ENCODE measurements at regions not wholly inside any gene's neighbourhood (a gene's known extent, or its start where the extent isn't known, plus 50 kb on each side); places are given as distances from the start of the nearest gene placed in this dataset.

- Histone ChIP-seq H3K9me3 (no peaks in the 10 kb centered on the region), H3K4me1 (no peaks in the 10 kb centered on the region), H3K27ac (no peak overlapping the region), H3K4me3 (no peak overlapping the region), H3K4me2 (no peak overlapping the region)
- FAIRE-seq (no peak), DNase-seq (ENCODE audit: low read depth in 1 of 2, low spot score in 1 of 2) (no peak), ATAC-seq (no peak)
- WGBS (ENCODE audit: missing lambda C conversion rate): 29% methylated on average over 7 of the region's 7 CpGs
- CTCF ChIA-PET: interaction anchor here (0.9 to 2.3 kb wide), 5 partner anchors 8 to 51 kb away, joined by 3 to 11 read pairs (median 3); no protein-coding TSS in a partner anchor
- TF ChIP-seq MAZ (IDR thresholded peaks at IDR 0.05; ENCODE audit: borderline replicate concordance, low read depth, low read length) (no peak), FOSL2 (IDR thresholded peaks at IDR 0.05) (no peak), FOSL2 (CRISPR knock-in tag; IDR thresholded peaks at IDR 0.05) (no peak), CHD4 (IDR thresholded peaks at IDR 0.05; ENCODE audit: borderline replicate concordance) (no peak), TFCP2L1 (CRISPR knock-in tag; IDR thresholded peaks at IDR 0.05) (no peak), HES2 (IDR thresholded peaks at IDR 0.05) (no peak), RFX5 (IDR thresholded peaks at IDR 0.05) (no peak), ELK1 (IDR thresholded peaks at IDR 0.05; ENCODE audit: low read depth, low read length) (no peak)
- POLR2A ChIA-PET: no interaction called here
Observed at GRCh38 chr20:23289249-23289648, 61.3 kb upstream of the NXT1 start.

GRCh38 chr20:23287354-23288190 lies 63.0 kb upstream of the NXT1 start:
- ChIA-PET POLR2A (no interaction called here), CTCF (interaction anchor here (0.6 to 1.0 kb wide), 2 partner anchors 9 to 53 kb away, joined by 3 read pairs; no protein-coding TSS in a partner anchor)
- no peaks in the 10 kb centered on the region for H3K9me3 ChIP-seq
- WGBS (ENCODE audit: missing lambda C conversion rate): 55% methylated on average over 12 of the region's 13 CpGs
- DNase-seq (ENCODE audit: low read depth in 1 of 2, low spot score in 1 of 2) (no peak), ATAC-seq (0 out of 6 replicates have a peak, but pooled peaks of 1 of the 2 experiments have one; percentile 19), FAIRE-seq (no peak)
- no peak overlapping the region for H3K4me3 ChIP-seq
- no peak for TF ChIP-seq FOXS1 (CRISPR knock-in tag; IDR thresholded peaks at IDR 0.05)
- no peak for TF ChIP-seq HOXB13 (CRISPR knock-in tag; IDR thresholded peaks at IDR 0.05; ENCODE audit: low read depth)
- TF ChIP-seq TFCP2L1 (CRISPR knock-in tag; IDR thresholded peaks at IDR 0.05): no peak
- no peak for TF ChIP-seq ESRRA (IDR thresholded peaks at IDR 0.05; ENCODE audit: borderline replicate concordance, low read length)
- no peak for TF ChIP-seq FOSB (CRISPR knock-in tag; IDR thresholded peaks at IDR 0.05)
- no peak for TF ChIP-seq TP53 (CRISPR knock-in tag; IDR thresholded peaks at IDR 0.05)
- no peak for TF ChIP-seq HES2 (IDR thresholded peaks at IDR 0.05)
- no peak for TF ChIP-seq GATA3 (IDR thresholded peaks at IDR 0.05; ENCODE audit: borderline replicate concordance)
- TF ChIP-seq RCOR1 (IDR thresholded peaks at IDR 0.05; ENCODE audit: low read depth, low read length): no peak
- TF ChIP-seq EP300 (IDR thresholded peaks at IDR 0.05): no peak
- TF ChIP-seq KDM1A (IDR thresholded peaks at IDR 0.05; ENCODE audit: low read depth): no peak
- no peak for TF ChIP-seq CBX2 (IDR thresholded peaks at IDR 0.05; ENCODE audit: borderline replicate concordance, low read depth)
- TF ChIP-seq CEBPB (IDR thresholded peaks at IDR 0.05): no peak
- no peak for TF ChIP-seq JUN (IDR thresholded peaks at IDR 0.05)
- TF ChIP-seq ATOH8 (CRISPR knock-in tag; IDR thresholded peaks at IDR 0.05; ENCODE audit: low read depth): no peak
- no peaks in the 10 kb centered on the region for H3K4me1 ChIP-seq
- H3K4me2 ChIP-seq: no peak overlapping the region
- H3K27ac ChIP-seq: no peak overlapping the region

- no peak overlapping the region for H3K4me3 ChIP-seq
- DNase-seq (ENCODE audit: low read depth in 1 of 2, low spot score in 1 of 2) (no peak), FAIRE-seq (no peak), ATAC-seq (no peak)
- H3K27ac ChIP-seq: no peak overlapping the region
- H3K9me3 ChIP-seq: no peaks in the 10 kb centered on the region
- CTCF ChIA-PET: no interaction called here
- POLR2A ChIA-PET: no interaction called here
- 67% methylated on average over 8 of the region's 8 CpGs for WGBS (ENCODE audit: missing lambda C conversion rate)
- H3K4me2 ChIP-seq: no peak overlapping the region
- H3K4me1 ChIP-seq: no peaks in the 10 kb centered on the region
- no peak for TF ChIP-seq CTCF (IDR thresholded peaks at IDR 0.05)
- no peak for TF ChIP-seq ATOH8 (CRISPR knock-in tag; IDR thresholded peaks at IDR 0.05; ENCODE audit: low read depth)
- no peak for TF ChIP-seq HMGXB4 (CRISPR knock-in tag; IDR thresholded peaks at IDR 0.05; ENCODE audit: borderline replicate concordance)
- TF ChIP-seq CHD2 (IDR thresholded peaks at IDR 0.05; ENCODE audit: low read length, partially characterized antibody): no peak
- no peak for TF ChIP-seq PBX3 (IDR thresholded peaks at IDR 0.05)
- no peak for TF ChIP-seq NR3C1 (IDR thresholded peaks at IDR 0.05)
Observed at GRCh38 chr20:23286346-23286745, 64.2 kb upstream of the NXT1 start.
